ENCODE measurements at regions not wholly inside any gene's neighbourhood (a gene's known extent, or its start where the extent isn't known, plus 50 kb on each side); places are given as distances from the start of the nearest gene placed in this dataset.

GRCh38 chr2:126307740-126308139 lies 348.2 kb upstream of the GYPC start:
- TF ChIP-seq, protein P1, sequence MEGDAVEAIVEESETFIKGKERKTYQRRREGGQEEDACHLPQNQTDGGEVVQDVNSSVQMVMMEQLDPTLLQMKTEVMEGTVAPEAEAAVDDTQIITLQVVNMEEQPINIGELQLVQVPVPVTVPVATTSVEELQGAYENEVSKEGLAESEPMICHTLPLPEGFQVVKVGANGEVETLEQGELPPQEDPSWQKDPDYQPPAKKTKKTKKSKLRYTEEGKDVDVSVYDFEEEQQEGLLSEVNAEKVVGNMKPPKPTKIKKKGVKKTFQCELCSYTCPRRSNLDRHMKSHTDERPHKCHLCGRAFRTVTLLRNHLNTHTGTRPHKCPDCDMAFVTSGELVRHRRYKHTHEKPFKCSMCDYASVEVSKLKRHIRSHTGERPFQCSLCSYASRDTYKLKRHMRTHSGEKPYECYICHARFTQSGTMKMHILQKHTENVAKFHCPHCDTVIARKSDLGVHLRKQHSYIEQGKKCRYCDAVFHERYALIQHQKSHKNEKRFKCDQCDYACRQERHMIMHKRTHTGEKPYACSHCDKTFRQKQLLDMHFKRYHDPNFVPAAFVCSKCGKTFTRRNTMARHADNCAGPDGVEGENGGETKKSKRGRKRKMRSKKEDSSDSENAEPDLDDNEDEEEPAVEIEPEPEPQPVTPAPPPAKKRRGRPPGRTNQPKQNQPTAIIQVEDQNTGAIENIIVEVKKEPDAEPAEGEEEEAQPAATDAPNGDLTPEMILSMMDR (IDR thresholded peaks at IDR 0.05), result no peak
- intact Hi-C loops (cut with DNase I), result no loop called here

GRCh38 chr2:126309185-126309584 lies 346.8 kb upstream of the GYPC start:
- ATAC-seq, result no peak
- TF ChIP-seq, protein P1 (IDR thresholded peaks at IDR 0.05), result no peak
- Histone ChIP-seq H3K36me3 (no peaks in the 10 kb centered on the region), H3K4me1 (no peaks in the 10 kb centered on the region), H3K4me3 (no peak overlapping the region), H3K27me3 (no peaks in the 10 kb centered on the region), H3K9me3 (no peaks in the 10 kb centered on the region), H3K27ac (no peak overlapping the region)
- intact Hi-C loops (cut with DNase I), result no loop called here
- DNase-seq, result no peak

More at GRCh38 chr2:126307740-126308139, 348.2 kb upstream of the GYPC start:
- Histone ChIP-seq H3K27me3 (no peaks in the 10 kb centered on the region), H3K9me3 (no peaks in the 10 kb centered on the region), H3K4me1 (no peaks in the 10 kb centered on the region), H3K27ac (no peak overlapping the region), H3K36me3 (no peaks in the 10 kb centered on the region), H3K4me3 (no peak overlapping the region)
- ATAC-seq (no peak), DNase-seq (no peak)

DNA sequence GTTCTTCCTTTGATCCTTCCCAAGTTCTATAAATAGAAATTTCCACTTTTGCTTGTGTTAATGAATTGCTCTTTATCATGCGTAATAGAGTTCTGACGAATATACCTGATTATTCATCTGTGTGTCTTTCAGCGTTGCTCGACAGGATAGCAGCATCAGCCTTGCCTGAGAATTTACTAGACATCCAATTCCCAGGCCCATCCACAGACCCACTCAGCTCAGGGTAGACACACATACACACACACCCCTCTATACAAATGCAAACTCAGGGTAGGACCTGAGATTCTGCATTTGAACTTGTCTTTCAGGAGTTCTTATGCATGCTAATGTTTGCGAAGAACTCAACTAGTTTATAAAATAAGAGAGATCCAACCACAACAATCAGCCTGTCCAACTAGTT lies 343.4 kb upstream of the GYPC start:
- TF ChIP-seq, protein P1 (IDR thresholded peaks at IDR 0.05), result no peak
- no peaks in the 10 kb centered on the region for H3K27me3 ChIP-seq
- no peaks in the 10 kb centered on the region for H3K4me1 ChIP-seq
- H3K9me3 ChIP-seq, result no peaks in the 10 kb centered on the region
- no peak overlapping the region for H3K27ac ChIP-seq
- no peak for ATAC-seq
- intact Hi-C loops (cut with DNase I), result no loop called here
- no peak overlapping the region for H3K4me3 ChIP-seq
- no peaks in the 10 kb centered on the region for H3K36me3 ChIP-seq
- no peak for DNase-seq

GRCh38 chr2:126315828-126316227 lies 340.1 kb upstream of the GYPC start:
- TF ChIP-seq, protein P1 (IDR thresholded peaks at IDR 0.05), result no peak
- H3K36me3 ChIP-seq, result no peaks in the 10 kb centered on the region
- H3K27ac ChIP-seq, result no peak overlapping the region
- H3K27me3 ChIP-seq, result no peaks in the 10 kb centered on the region
- ATAC-seq (no peak), DNase-seq (no peak)
- H3K4me1 ChIP-seq, result no peaks in the 10 kb centered on the region
- no peak overlapping the region for H3K4me3 ChIP-seq
- intact Hi-C loops (cut with DNase I), result no loop called here
- H3K9me3 ChIP-seq, result no peaks in the 10 kb centered on the region

DNA sequence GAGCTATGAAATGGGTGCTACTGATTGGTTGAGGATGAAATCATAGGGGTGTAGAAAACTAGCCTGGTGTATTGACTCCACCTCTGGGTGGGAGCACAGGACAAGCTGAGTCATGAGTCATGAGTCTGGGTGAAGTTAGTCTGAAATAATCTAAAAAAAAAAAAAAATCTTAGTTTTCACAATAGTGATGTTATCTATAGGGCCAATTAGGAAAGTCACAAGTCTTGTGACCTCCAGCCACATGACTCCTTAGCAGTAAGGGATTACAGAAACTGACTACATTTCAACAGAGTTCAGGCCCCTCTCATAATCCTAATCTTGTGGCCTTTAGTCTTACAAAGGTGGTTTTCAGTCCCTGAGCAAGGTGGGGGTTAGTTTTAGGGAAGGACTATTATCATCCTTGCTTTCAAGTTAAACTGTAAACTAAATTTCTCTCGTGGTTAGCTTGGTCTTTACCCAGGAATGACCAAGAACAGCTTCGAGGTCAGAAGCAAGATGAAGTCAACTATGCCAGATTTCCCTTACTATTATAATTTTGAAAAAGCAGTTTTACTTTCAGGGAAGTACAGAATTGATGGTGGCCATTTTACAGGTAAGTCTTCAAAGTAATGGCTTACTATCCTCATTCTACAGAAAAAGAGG lies 338.0 kb upstream of the GYPC start:
- intact Hi-C loops (cut with DNase I), result no loop called here
- H3K4me1 ChIP-seq, result no peaks in the 10 kb centered on the region
- TF ChIP-seq, protein P1 (IDR thresholded peaks at IDR 0.05), result no peak
- ATAC-seq (no peak), DNase-seq (no peak)
- no peaks in the 10 kb centered on the region for H3K27me3 ChIP-seq
- no peaks in the 10 kb centered on the region for H3K36me3 ChIP-seq
- H3K27ac ChIP-seq, result no peak overlapping the region
- no peaks in the 10 kb centered on the region for H3K9me3 ChIP-seq
- no peak overlapping the region for H3K4me3 ChIP-seq

DNA sequence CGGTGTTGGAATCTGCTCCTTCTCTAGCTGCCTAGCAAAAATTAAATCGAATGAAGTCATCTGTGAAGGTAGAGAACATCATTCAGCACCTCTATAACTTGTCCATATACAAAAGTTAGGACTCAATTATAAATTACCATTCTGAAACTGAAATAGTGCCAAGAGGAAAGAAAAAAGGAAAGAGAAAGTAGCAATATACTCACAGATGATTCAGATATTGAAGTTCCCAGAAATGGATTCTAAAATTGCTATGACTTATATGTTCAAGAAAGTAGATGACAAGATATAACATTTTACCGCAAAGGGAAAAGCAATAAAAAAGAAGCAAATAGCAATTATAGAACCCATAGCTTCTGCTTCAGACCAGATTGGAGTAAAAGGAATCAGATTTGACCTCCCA lies 333.6 kb upstream of the GYPC start:
- ATAC-seq, result no peak
- no peaks in the 10 kb centered on the region for H3K36me3 ChIP-seq
- no peak overlapping the region for H3K27ac ChIP-seq
- H3K27me3 ChIP-seq, result no peaks in the 10 kb centered on the region
- intact Hi-C loops (cut with DNase I), result no loop called here
- no peak for DNase-seq
- no peaks in the 10 kb centered on the region for H3K4me1 ChIP-seq
- no peaks in the 10 kb centered on the region for H3K9me3 ChIP-seq
- TF ChIP-seq, protein P1 (IDR thresholded peaks at IDR 0.05), result no peak
- no peak overlapping the region for H3K4me3 ChIP-seq

All from upper lobe of right lung (tissue), 1 donor.